ENCODE measurements at regions not wholly inside any gene's neighbourhood (a gene's known extent, or its start where the extent isn't known, plus 50 kb on each side); places are given as distances from the start of the nearest gene placed in this dataset.

DNA sequence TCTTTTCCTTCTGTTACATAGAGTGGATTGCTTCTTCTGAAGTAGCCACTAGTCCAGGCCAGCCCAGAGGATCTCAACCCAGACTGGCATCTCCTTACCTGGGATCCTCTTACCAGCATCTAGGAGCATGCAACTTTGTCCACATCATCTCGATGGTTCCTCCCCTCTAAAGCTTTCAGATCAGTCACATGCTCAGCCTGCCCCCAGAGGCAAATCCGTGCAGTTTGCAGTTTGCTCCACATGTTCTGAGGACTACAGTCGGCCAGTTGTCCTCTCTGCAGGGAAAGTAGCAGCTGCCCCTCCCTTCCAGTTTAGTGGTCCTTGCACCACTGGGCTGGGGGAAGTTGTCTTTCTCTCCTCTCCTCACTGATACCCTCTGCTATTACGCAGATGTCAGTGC, 259.8 kb upstream of the APCDD1 start:
- H3K4me3 ChIP-seq (ENCODE audit: low read depth, low read length) = no peak overlapping the region
- Mint-ChIP-seq H3K4me1 (no peaks in the 10 kb centered on the region), H3K36me3 (no peaks in the 10 kb centered on the region), H3K27ac (no peak overlapping the region), H3K4me3 (no peak overlapping the region), H3K9me3 (peaks cover 0 to 2% (median 0%) of the 10 kb centered on the region in 7 donors), H3K27me3 (no peaks in the 10 kb centered on the region)
- H3K9me3 ChIP-seq (ENCODE audit: control insufficient read depth in 2 of 2, low read length in 2 of 2) = no peaks in the 10 kb centered on the region
- H3K27ac ChIP-seq (ENCODE audit: insufficient read depth, low read length, poor library complexity, severe bottlenecking) = no peak overlapping the region
- no peaks in the 10 kb centered on the region for H3K4me1 ChIP-seq (ENCODE audit: control insufficient read depth, insufficient read depth, low read length, poor library complexity, severe bottlenecking)
- no peaks in the 10 kb centered on the region for H3K36me3 ChIP-seq (ENCODE audit: control insufficient read depth, insufficient read depth, low read length)
- ATAC-seq (ENCODE audit: low read depth in 2 of 2) (no peak), DNase-seq (no peak)
- no peaks in the 10 kb centered on the region for H3K27me3 ChIP-seq (ENCODE audit: control insufficient read depth, insufficient read depth, low read length)

DNA sequence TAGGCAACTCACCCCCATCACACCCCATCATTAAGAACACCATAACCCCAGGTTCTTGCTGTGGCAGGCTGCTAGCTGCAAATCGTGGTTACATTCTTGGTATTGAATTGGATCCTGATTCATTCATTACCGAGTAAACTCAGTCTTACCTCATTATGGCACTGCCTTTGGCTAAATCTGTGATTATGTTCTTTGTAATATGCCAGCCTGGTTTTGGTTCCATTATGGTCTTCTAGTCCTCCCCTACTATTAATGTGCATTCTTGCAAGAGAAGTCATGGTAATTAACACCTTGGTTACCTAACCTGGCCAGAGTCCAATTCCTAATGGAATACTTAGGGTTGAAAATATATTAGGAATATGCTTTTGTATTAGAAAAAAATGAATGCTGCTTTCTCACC, 258.9 kb upstream of the APCDD1 start:
- Mint-ChIP-seq H3K36me3 (no peaks in the 10 kb centered on the region), H3K4me1 (no peaks in the 10 kb centered on the region), H3K9me3 (peaks cover 0 to 2% (median 0%) of the 10 kb centered on the region in 7 donors), H3K27me3 (no peaks in the 10 kb centered on the region), H3K27ac (no peak overlapping the region), H3K4me3 (no peak overlapping the region)
- ATAC-seq (ENCODE audit: low read depth in 2 of 2) (no peak), DNase-seq (no peak)
- no peaks in the 10 kb centered on the region for H3K27me3 ChIP-seq (ENCODE audit: control insufficient read depth, insufficient read depth, low read length)
- H3K9me3 ChIP-seq (ENCODE audit: control insufficient read depth in 2 of 2, low read length in 2 of 2) = no peaks in the 10 kb centered on the region
- no peak overlapping the region for H3K27ac ChIP-seq (ENCODE audit: insufficient read depth, low read length, poor library complexity, severe bottlenecking)
- H3K36me3 ChIP-seq (ENCODE audit: control insufficient read depth, insufficient read depth, low read length) = no peaks in the 10 kb centered on the region
- H3K4me3 ChIP-seq (ENCODE audit: low read depth, low read length) = no peak overlapping the region
- H3K4me1 ChIP-seq (ENCODE audit: control insufficient read depth, insufficient read depth, low read length, poor library complexity, severe bottlenecking) = no peaks in the 10 kb centered on the region

DNA sequence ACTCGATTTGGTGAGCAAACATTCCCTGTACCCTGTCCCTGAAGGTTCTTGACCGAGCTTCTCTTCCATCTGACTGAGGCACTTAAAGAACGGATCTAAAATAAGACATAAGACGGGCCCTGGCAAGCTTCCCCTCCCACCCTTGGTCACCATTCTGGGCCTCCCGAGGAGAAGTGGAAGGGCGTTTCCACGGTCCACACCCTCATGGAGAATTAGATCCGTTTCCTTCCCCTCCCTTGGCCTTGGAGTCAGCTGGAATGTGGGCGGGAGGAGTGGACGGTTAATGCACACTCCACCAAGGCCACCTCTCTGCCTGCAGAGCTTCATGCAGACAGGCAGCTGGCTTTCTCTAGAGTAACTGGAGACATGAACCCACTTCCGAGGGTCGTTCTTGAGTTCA, 257.3 kb upstream of the APCDD1 start:
- ATAC-seq (ENCODE audit: low read depth in 2 of 2) (no peak), DNase-seq (no peak)
- Mint-ChIP-seq H3K36me3 (no peaks in the 10 kb centered on the region), H3K27ac (no peak overlapping the region), H3K4me3 (no peak overlapping the region), H3K9me3 (peaks cover 0 to 1% (median 0%) of the 10 kb centered on the region in 7 donors), H3K4me1 (no peaks in the 10 kb centered on the region), H3K27me3 (no peaks in the 10 kb centered on the region)
- H3K36me3 ChIP-seq (ENCODE audit: control insufficient read depth, insufficient read depth, low read length) = no peaks in the 10 kb centered on the region
- H3K27ac ChIP-seq (ENCODE audit: insufficient read depth, low read length, poor library complexity, severe bottlenecking) = no peak overlapping the region
- H3K9me3 ChIP-seq (ENCODE audit: control insufficient read depth in 2 of 2, low read length in 2 of 2) = no peaks in the 10 kb centered on the region
- H3K4me3 ChIP-seq (ENCODE audit: low read depth, low read length) = no peak overlapping the region
- no peaks in the 10 kb centered on the region for H3K27me3 ChIP-seq (ENCODE audit: control insufficient read depth, insufficient read depth, low read length)
- H3K4me1 ChIP-seq (ENCODE audit: control insufficient read depth, insufficient read depth, low read length, poor library complexity, severe bottlenecking) = no peaks in the 10 kb centered on the region

- peaks cover 0 to 1% (median 0%) of the 10 kb centered on the region in 7 donors for H3K9me3 Mint-ChIP-seq
- Histone ChIP-seq H3K4me1 (ENCODE audit: control insufficient read depth, insufficient read depth, low read length, poor library complexity, severe bottlenecking) (no peaks in the 10 kb centered on the region), H3K36me3 (ENCODE audit: control insufficient read depth, insufficient read depth, low read length) (no peaks in the 10 kb centered on the region), H3K27ac (ENCODE audit: insufficient read depth, low read length, poor library complexity, severe bottlenecking) (no peak overlapping the region), H3K27me3 (ENCODE audit: control insufficient read depth, insufficient read depth, low read length) (no peaks in the 10 kb centered on the region), H3K4me3 (ENCODE audit: low read depth, low read length) (no peak overlapping the region), H3K9me3 (ENCODE audit: control insufficient read depth in 2 of 2, low read length in 2 of 2) (no peaks in the 10 kb centered on the region)
- H3K4me3 Mint-ChIP-seq = no peak overlapping the region
- no peaks in the 10 kb centered on the region for H3K36me3 Mint-ChIP-seq
- ATAC-seq (ENCODE audit: low read depth in 2 of 2) (no peak), DNase-seq (no peak)
- no peaks in the 10 kb centered on the region for H3K27me3 Mint-ChIP-seq
- no peaks in the 10 kb centered on the region for H3K4me1 Mint-ChIP-seq
- no peak overlapping the region for H3K27ac Mint-ChIP-seq
These were observed 253.2 kb upstream of the APCDD1 start for GRCh38 chr18:10201226-10201625.

GRCh38 chr18:10201659-10202058, 252.8 kb upstream of the APCDD1 start:
- Mint-ChIP-seq H3K9me3 (peaks cover 0 to 2% (median 0%) of the 10 kb centered on the region in 7 donors), H3K36me3 (no peaks in the 10 kb centered on the region), H3K4me1 (no peaks in the 10 kb centered on the region), H3K27ac (no peak overlapping the region), H3K27me3 (no peaks in the 10 kb centered on the region), H3K4me3 (no peak overlapping the region)
- no peak for ATAC-seq (ENCODE audit: low read depth in 2 of 2)
- no peak overlapping the region for H3K27ac ChIP-seq (ENCODE audit: insufficient read depth, low read length, poor library complexity, severe bottlenecking)
- H3K9me3 ChIP-seq (ENCODE audit: control insufficient read depth in 2 of 2, low read length in 2 of 2) = no peaks in the 10 kb centered on the region
- H3K4me1 ChIP-seq (ENCODE audit: control insufficient read depth, insufficient read depth, low read length, poor library complexity, severe bottlenecking) = no peaks in the 10 kb centered on the region
- no peaks in the 10 kb centered on the region for H3K27me3 ChIP-seq (ENCODE audit: control insufficient read depth, insufficient read depth, low read length)
- DNase-seq = no peak
- H3K36me3 ChIP-seq (ENCODE audit: control insufficient read depth, insufficient read depth, low read length) = no peaks in the 10 kb centered on the region
- no peak overlapping the region for H3K4me3 ChIP-seq (ENCODE audit: low read depth, low read length)

DNA sequence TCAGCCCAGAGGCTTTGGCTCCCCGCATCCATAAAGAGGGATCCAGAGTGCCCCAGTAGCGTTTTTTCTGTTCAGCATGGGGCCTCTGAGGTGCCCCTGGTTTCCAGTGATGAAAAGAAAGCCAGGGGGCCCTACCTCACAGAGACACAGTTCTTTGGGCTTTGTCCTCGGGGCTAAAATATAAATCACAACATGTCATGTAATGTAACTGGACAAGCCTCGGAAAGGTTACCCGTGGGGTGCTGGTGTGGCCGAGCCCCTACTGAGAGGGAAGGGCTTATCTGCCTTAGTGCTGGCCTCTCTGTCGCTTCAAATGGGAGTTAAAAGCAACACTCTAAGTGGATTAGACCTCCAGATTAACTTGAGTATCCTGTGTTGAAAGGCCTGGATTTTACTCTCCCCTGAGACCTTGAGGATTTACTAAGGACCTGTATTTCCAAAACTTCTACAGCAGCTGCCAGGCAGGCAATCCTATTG, 251.6 kb upstream of the APCDD1 start:
- Histone ChIP-seq H3K4me3 (ENCODE audit: low read depth, low read length) (no peak overlapping the region), H3K4me1 (ENCODE audit: control insufficient read depth, insufficient read depth, low read length, poor library complexity, severe bottlenecking) (no peaks in the 10 kb centered on the region), H3K27me3 (ENCODE audit: control insufficient read depth, insufficient read depth, low read length) (no peaks in the 10 kb centered on the region), H3K9me3 (ENCODE audit: control insufficient read depth in 2 of 2, low read length in 2 of 2) (no peaks in the 10 kb centered on the region), H3K27ac (ENCODE audit: insufficient read depth, low read length, poor library complexity, severe bottlenecking) (no peak overlapping the region), H3K36me3 (ENCODE audit: control insufficient read depth, insufficient read depth, low read length) (no peaks in the 10 kb centered on the region)
- no peaks in the 10 kb centered on the region for H3K36me3 Mint-ChIP-seq
- H3K4me3 Mint-ChIP-seq = no peak overlapping the region
- no peak overlapping the region for H3K27ac Mint-ChIP-seq
- no peaks in the 10 kb centered on the region for H3K27me3 Mint-ChIP-seq
- H3K4me1 Mint-ChIP-seq = no peaks in the 10 kb centered on the region
- no peak for DNase-seq
- ATAC-seq (ENCODE audit: low read depth in 2 of 2) = no peak
- peaks cover 0 to 2% (median 0%) of the 10 kb centered on the region in 7 donors for H3K9me3 Mint-ChIP-seq

GRCh38 chr18:10205151-10205550, 249.3 kb upstream of the APCDD1 start:
- Histone ChIP-seq H3K4me3 (ENCODE audit: low read depth, low read length) (no peak overlapping the region), H3K27me3 (ENCODE audit: control insufficient read depth, insufficient read depth, low read length) (no peaks in the 10 kb centered on the region), H3K4me1 (ENCODE audit: control insufficient read depth, insufficient read depth, low read length, poor library complexity, severe bottlenecking) (no peaks in the 10 kb centered on the region), H3K36me3 (ENCODE audit: control insufficient read depth, insufficient read depth, low read length) (no peaks in the 10 kb centered on the region), H3K9me3 (ENCODE audit: control insufficient read depth in 2 of 2, low read length in 2 of 2) (no peaks in the 10 kb centered on the region), H3K27ac (ENCODE audit: insufficient read depth, low read length, poor library complexity, severe bottlenecking) (no peak overlapping the region)
- no peak for ATAC-seq (ENCODE audit: low read depth in 2 of 2)
- H3K4me1 Mint-ChIP-seq = no peaks in the 10 kb centered on the region
- no peak for DNase-seq
- peak overlapping the region in 1 of 3 donors; percentile 94 for H3K27ac Mint-ChIP-seq
- no peak overlapping the region for H3K4me3 Mint-ChIP-seq
- no peaks in the 10 kb centered on the region for H3K36me3 Mint-ChIP-seq
- peaks cover 0 to 2% (median 0%) of the 10 kb centered on the region in 7 donors for H3K9me3 Mint-ChIP-seq
- no peaks in the 10 kb centered on the region for H3K27me3 Mint-ChIP-seq

- Mint-ChIP-seq H3K27ac (no peak overlapping the region), H3K36me3 (no peaks in the 10 kb centered on the region), H3K9me3 (peaks cover 0 to 2% (median 0%) of the 10 kb centered on the region in 7 donors), H3K27me3 (peaks cover 6% of the 10 kb centered on the region), H3K4me3 (no peak overlapping the region), H3K4me1 (no peaks in the 10 kb centered on the region)
- Histone ChIP-seq H3K4me1 (ENCODE audit: control insufficient read depth, insufficient read depth, low read length, poor library complexity, severe bottlenecking) (no peaks in the 10 kb centered on the region), H3K36me3 (ENCODE audit: control insufficient read depth, insufficient read depth, low read length) (no peaks in the 10 kb centered on the region), H3K27me3 (ENCODE audit: control insufficient read depth, insufficient read depth, low read length) (no peaks in the 10 kb centered on the region), H3K4me3 (ENCODE audit: low read depth, low read length) (no peak overlapping the region), H3K9me3 (ENCODE audit: control insufficient read depth in 2 of 2, low read length in 2 of 2) (no peaks in the 10 kb centered on the region), H3K27ac (ENCODE audit: insufficient read depth, low read length, poor library complexity, severe bottlenecking) (no peak overlapping the region)
- DNase-seq (no peak), ATAC-seq (ENCODE audit: low read depth in 2 of 2) (no peak)
These were observed 246.6 kb upstream of the APCDD1 start for GRCh38 chr18:10207682-10208345.
